ENCODE measurements at regions not wholly inside any gene's neighbourhood (a gene's known extent, or its start where the extent isn't known, plus 50 kb on each side); places are given as distances from the start of the nearest gene placed in this dataset.

DNA sequence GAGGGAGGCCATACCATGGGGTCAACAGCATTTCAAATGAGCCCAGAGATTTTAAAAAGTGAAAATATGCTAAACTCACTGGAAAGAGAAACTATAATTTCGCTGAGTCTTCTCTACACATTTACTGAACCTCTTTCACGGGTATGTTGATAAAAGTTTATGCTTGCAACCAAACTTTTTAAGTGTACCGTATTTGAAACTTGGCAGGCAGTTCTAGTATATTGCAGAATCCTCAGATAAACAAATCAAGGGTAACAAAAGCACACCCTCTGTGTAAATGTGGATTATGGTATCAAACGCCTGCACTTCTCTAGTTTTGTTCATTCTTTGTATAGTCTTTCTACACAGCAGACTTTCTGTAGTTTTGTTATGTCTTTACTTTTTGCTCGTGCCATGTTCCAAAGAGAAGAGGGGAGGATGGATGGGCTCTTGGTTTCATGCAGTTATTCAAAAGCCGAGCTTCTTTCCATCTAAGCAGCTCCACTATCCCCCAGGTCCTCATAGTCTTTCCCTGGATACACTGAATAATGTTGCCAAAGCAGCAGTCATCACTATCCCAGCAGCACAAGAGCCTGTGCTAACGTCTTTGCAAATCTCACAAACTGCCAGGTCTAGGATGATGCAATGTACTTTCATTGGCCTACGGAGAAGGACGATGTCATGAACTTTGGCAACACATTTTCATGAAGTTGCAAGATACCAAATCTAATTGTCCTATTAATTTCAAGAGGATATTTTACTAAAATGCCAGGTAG, 131.2 kb downstream of the MPP7 start:
- TF ChIP-seq, protein P1, sequence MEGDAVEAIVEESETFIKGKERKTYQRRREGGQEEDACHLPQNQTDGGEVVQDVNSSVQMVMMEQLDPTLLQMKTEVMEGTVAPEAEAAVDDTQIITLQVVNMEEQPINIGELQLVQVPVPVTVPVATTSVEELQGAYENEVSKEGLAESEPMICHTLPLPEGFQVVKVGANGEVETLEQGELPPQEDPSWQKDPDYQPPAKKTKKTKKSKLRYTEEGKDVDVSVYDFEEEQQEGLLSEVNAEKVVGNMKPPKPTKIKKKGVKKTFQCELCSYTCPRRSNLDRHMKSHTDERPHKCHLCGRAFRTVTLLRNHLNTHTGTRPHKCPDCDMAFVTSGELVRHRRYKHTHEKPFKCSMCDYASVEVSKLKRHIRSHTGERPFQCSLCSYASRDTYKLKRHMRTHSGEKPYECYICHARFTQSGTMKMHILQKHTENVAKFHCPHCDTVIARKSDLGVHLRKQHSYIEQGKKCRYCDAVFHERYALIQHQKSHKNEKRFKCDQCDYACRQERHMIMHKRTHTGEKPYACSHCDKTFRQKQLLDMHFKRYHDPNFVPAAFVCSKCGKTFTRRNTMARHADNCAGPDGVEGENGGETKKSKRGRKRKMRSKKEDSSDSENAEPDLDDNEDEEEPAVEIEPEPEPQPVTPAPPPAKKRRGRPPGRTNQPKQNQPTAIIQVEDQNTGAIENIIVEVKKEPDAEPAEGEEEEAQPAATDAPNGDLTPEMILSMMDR (IDR thresholded peaks at IDR 0.05; ENCODE audit: borderline replicate concordance, extremely low read depth, insufficient read depth): no peak
- intact Hi-C loops (cut with DNase I): no loop called here
- Histone ChIP-seq H3K27me3 (ENCODE audit: control insufficient read depth, insufficient read depth, low read length) (no peaks in the 10 kb centered on the region), H3K9ac (ENCODE audit: low read length in 3 of 3) (no peak overlapping the region), H3K36me3 (ENCODE audit: control insufficient read depth in 2 of 3, insufficient read depth in 3 of 3, low read length in 3 of 3) (no peaks in the 10 kb centered on the region), H3K27ac (ENCODE audit: low read depth in 2 of 2, low read length in 2 of 2) (no peak overlapping the region), H3K4me1 (ENCODE audit: control insufficient read depth in 2 of 3, insufficient read depth in 2 of 3, low read depth in 1 of 3, low read length in 3 of 3) (no peaks in the 10 kb centered on the region), H3K9me3 (ENCODE audit: control insufficient read depth in 2 of 3, insufficient read depth in 1 of 3, low read length in 3 of 3) (no peaks in the 10 kb centered on the region), H3K4me3 (ENCODE audit: low read length in 3 of 3) (no peak overlapping the region)
- DNase-seq (no peak), FAIRE-seq (no peak)

DNA sequence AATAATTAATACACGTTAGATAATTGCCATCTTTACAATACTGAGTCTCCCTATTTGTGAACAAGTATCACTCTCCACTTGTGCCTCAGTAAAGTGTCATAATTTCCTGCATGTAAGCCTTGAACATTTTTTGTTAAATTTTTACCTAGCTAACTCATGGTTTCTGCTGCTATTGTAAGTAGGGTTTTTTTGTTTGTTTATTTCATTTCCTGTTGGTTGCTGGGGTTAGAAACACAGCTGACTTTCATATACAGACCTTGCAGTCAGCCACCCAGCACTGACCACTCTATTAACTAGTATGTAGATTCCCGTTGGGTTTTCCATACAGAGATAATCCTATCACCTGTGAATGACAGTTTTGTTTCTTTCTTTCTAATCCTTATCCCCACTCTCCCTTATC, 133.3 kb downstream of the MPP7 start:
- intact Hi-C loops (cut with DNase I): no loop called here

DNA sequence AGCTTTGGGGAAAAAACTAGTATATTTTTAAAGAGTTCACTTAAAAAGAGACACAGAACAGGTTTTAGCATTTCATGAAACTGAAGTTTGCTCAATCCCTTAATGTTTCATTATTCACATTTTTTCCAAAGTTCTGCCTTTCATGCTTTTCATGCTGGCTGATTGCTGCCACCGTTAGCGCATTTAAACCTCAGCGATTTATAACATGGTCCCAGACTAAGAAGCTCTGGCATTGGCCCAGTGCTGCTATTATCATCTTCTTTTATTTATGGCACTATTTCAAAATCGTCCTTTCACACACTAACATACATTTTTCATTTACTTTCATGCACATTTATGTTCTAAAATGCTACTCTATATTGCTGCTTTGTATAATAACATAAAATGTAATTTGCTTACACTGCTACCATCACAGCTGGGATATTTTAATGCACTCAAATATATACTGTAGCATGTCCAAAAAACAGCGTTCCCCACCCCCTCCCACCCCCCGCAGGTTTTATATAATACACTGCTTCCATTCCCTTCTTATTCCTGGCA, 141.9 kb downstream of the MPP7 start:
- TF ChIP-seq, protein P1 (IDR thresholded peaks at IDR 0.05; ENCODE audit: borderline replicate concordance, extremely low read depth, insufficient read depth): no peak
- H3K27ac ChIP-seq (ENCODE audit: low read depth in 2 of 2, low read length in 2 of 2): no peak overlapping the region
- DNase-seq (peak in 1 of 5 donors; percentile 7), FAIRE-seq (no peak)
- no peaks in the 10 kb centered on the region for H3K9me3 ChIP-seq (ENCODE audit: control insufficient read depth in 2 of 3, insufficient read depth in 1 of 3, low read length in 3 of 3)
- intact Hi-C loops (cut with DNase I): no loop called here
- H3K4me3 ChIP-seq (ENCODE audit: low read length in 3 of 3): no peak overlapping the region
- no peaks in the 10 kb centered on the region for H3K27me3 ChIP-seq (ENCODE audit: control insufficient read depth, insufficient read depth, low read length)
- H3K36me3 ChIP-seq (ENCODE audit: control insufficient read depth in 2 of 3, insufficient read depth in 3 of 3, low read length in 3 of 3): no peaks in the 10 kb centered on the region
- H3K9ac ChIP-seq (ENCODE audit: low read length in 3 of 3): no peak overlapping the region
- no peaks in the 10 kb centered on the region for H3K4me1 ChIP-seq (ENCODE audit: control insufficient read depth in 2 of 3, insufficient read depth in 2 of 3, low read depth in 1 of 3, low read length in 3 of 3)

More for the DNA sequence above, 133.3 kb downstream of the MPP7 start:
- Histone ChIP-seq H3K36me3 (ENCODE audit: control insufficient read depth in 2 of 3, insufficient read depth in 3 of 3, low read length in 3 of 3) (no peaks in the 10 kb centered on the region), H3K4me1 (ENCODE audit: control insufficient read depth in 2 of 3, insufficient read depth in 2 of 3, low read depth in 1 of 3, low read length in 3 of 3) (no peaks in the 10 kb centered on the region), H3K27ac (ENCODE audit: low read depth in 2 of 2, low read length in 2 of 2) (no peak overlapping the region), H3K9ac (ENCODE audit: low read length in 3 of 3) (no peak overlapping the region), H3K27me3 (ENCODE audit: control insufficient read depth, insufficient read depth, low read length) (no peaks in the 10 kb centered on the region), H3K4me3 (ENCODE audit: low read length in 3 of 3) (no peak overlapping the region), H3K9me3 (ENCODE audit: control insufficient read depth in 2 of 3, insufficient read depth in 1 of 3, low read length in 3 of 3) (no peaks in the 10 kb centered on the region)
- DNase-seq: no peak
- TF ChIP-seq, protein P1 (IDR thresholded peaks at IDR 0.05; ENCODE audit: borderline replicate concordance, extremely low read depth, insufficient read depth): no peak
- FAIRE-seq: no peak
